ENCODE measurements at regions not wholly inside any gene's neighbourhood (a gene's known extent, or its start where the extent isn't known, plus 50 kb on each side); places are given as distances from the start of the nearest gene placed in this dataset.
A peak's percentile ranks its signal among the peaks of the same experiment; 100 is the strongest.
"Not testable (repeated sequence)": the region's sequence is repeated elsewhere in the genome, so short reads cannot be mapped to it uniquely, and the experiment has no call there.

GRCh38 chrX:118239913-118240698 is 105.8 kb upstream of the WDR44 start:
- no peak for FAIRE-seq
- DNase-seq (ENCODE audit: insufficient read length, low spot score) = no peak

GRCh38 chrX:118246961-118247360 is 98.9 kb upstream of the WDR44 start:
- FAIRE-seq = not testable (repeated sequence)

More at GRCh38 chrX:118239913-118240698, 105.8 kb upstream of the WDR44 start:
- TF ChIP-seq POLR2A (IDR thresholded peaks at IDR 0.05; ENCODE audit: low read depth, low read length) (no peak), TAF1 (IDR thresholded peaks at IDR 0.05; ENCODE audit: low read depth, low read length) (no peak), POU2F2 (IDR thresholded peaks at IDR 0.05; ENCODE audit: low read depth, low read length) (no peak), SPI1 (IDR thresholded peaks at IDR 0.05; ENCODE audit: low read depth, low read length) (no peak), PAX5 (IDR thresholded peaks at IDR 0.05; ENCODE audit: insufficient read depth, low read length, severe bottlenecking) (no peak), POLR2AphosphoS5 (IDR thresholded peaks at IDR 0.05; ENCODE audit: low read depth, low read length) (no peak)

GRCh38 chrX:118249146-118249545 is 96.8 kb upstream of the WDR44 start:
- DNase-seq (ENCODE audit: insufficient read length, low spot score) = no peak
- no peak for FAIRE-seq
- no peak for TF ChIP-seq POLR2A (IDR thresholded peaks at IDR 0.05; ENCODE audit: low read depth, low read length)

More at GRCh38 chrX:118246961-118247360, 98.9 kb upstream of the WDR44 start:
- not testable (repeated sequence) for DNase-seq (ENCODE audit: insufficient read length, low spot score)

- TF ChIP-seq PAX5 (IDR thresholded peaks at IDR 0.05; ENCODE audit: insufficient read depth, low read length, severe bottlenecking) (no peak), SPI1 (IDR thresholded peaks at IDR 0.05; ENCODE audit: low read depth, low read length) (no peak), POLR2A (IDR thresholded peaks at IDR 0.05; ENCODE audit: low read depth, low read length) (no peak), POU2F2 (IDR thresholded peaks at IDR 0.05; ENCODE audit: low read depth, low read length) (no peak), TAF1 (IDR thresholded peaks at IDR 0.05; ENCODE audit: low read depth, low read length) (no peak), POLR2AphosphoS5 (IDR thresholded peaks at IDR 0.05; ENCODE audit: low read depth, low read length) (no peak)
- DNase-seq (ENCODE audit: insufficient read length, low spot score) (no peak), FAIRE-seq (no peak)
Observed at GRCh38 chrX:118250445-118250844, 95.5 kb upstream of the WDR44 start.

- FAIRE-seq (no peak), DNase-seq (ENCODE audit: insufficient read length, low spot score) (no peak)
- no peak for TF ChIP-seq TAF1 (IDR thresholded peaks at IDR 0.05; ENCODE audit: low read depth, low read length)
- no peak for TF ChIP-seq POU2F2 (IDR thresholded peaks at IDR 0.05; ENCODE audit: low read depth, low read length)
- no peak for TF ChIP-seq POLR2AphosphoS5 (IDR thresholded peaks at IDR 0.05; ENCODE audit: low read depth, low read length)
- no peak for TF ChIP-seq PAX5 (IDR thresholded peaks at IDR 0.05; ENCODE audit: insufficient read depth, low read length, severe bottlenecking)
- no peak for TF ChIP-seq POLR2A (IDR thresholded peaks at IDR 0.05; ENCODE audit: low read depth, low read length)
- no peak for TF ChIP-seq SPI1 (IDR thresholded peaks at IDR 0.05; ENCODE audit: low read depth, low read length)
Observed at GRCh38 chrX:118251271-118251670, 94.6 kb upstream of the WDR44 start.

- DNase-seq (ENCODE audit: insufficient read length, low spot score) (no peak), FAIRE-seq (no peak)
- TF ChIP-seq POLR2AphosphoS5 (IDR thresholded peaks at IDR 0.05; ENCODE audit: low read depth, low read length) (no peak), POU2F2 (IDR thresholded peaks at IDR 0.05; ENCODE audit: low read depth, low read length) (no peak), POLR2A (IDR thresholded peaks at IDR 0.05; ENCODE audit: low read depth, low read length) (no peak), TAF1 (IDR thresholded peaks at IDR 0.05; ENCODE audit: low read depth, low read length) (no peak), PAX5 (IDR thresholded peaks at IDR 0.05; ENCODE audit: insufficient read depth, low read length, severe bottlenecking) (no peak), SPI1 (IDR thresholded peaks at IDR 0.05; ENCODE audit: low read depth, low read length) (no peak)
Observed at GRCh38 chrX:118252967-118253366, 92.9 kb upstream of the WDR44 start.

- FAIRE-seq = peak; percentile 91
- DNase-seq (ENCODE audit: insufficient read length, low spot score) = no peak
- no peak for TF ChIP-seq SPI1 (IDR thresholded peaks at IDR 0.05; ENCODE audit: low read depth, low read length)
- TF ChIP-seq TAF1 (IDR thresholded peaks at IDR 0.05; ENCODE audit: low read depth, low read length) = no peak
- no peak for TF ChIP-seq POU2F2 (IDR thresholded peaks at IDR 0.05; ENCODE audit: low read depth, low read length)
- no peak for TF ChIP-seq POLR2AphosphoS5 (IDR thresholded peaks at IDR 0.05; ENCODE audit: low read depth, low read length)
- TF ChIP-seq PAX5 (IDR thresholded peaks at IDR 0.05; ENCODE audit: insufficient read depth, low read length, severe bottlenecking) = no peak
- no peak for TF ChIP-seq POLR2A (IDR thresholded peaks at IDR 0.05; ENCODE audit: low read depth, low read length)
Observed at GRCh38 chrX:118254611-118255010, 91.3 kb upstream of the WDR44 start.

GRCh38 chrX:118255921-118256320 is 90.0 kb upstream of the WDR44 start:
- no peak for TF ChIP-seq TAF1 (IDR thresholded peaks at IDR 0.05; ENCODE audit: low read depth, low read length)
- no peak for TF ChIP-seq POLR2AphosphoS5 (IDR thresholded peaks at IDR 0.05; ENCODE audit: low read depth, low read length)
- no peak for TF ChIP-seq SPI1 (IDR thresholded peaks at IDR 0.05; ENCODE audit: low read depth, low read length)
- no peak for TF ChIP-seq POU2F2 (IDR thresholded peaks at IDR 0.05; ENCODE audit: low read depth, low read length)
- TF ChIP-seq POLR2A (IDR thresholded peaks at IDR 0.05; ENCODE audit: low read depth, low read length) = no peak
- TF ChIP-seq PAX5 (IDR thresholded peaks at IDR 0.05; ENCODE audit: insufficient read depth, low read length, severe bottlenecking) = no peak
- FAIRE-seq (no peak), DNase-seq (ENCODE audit: insufficient read length, low spot score) (no peak)

GRCh38 chrX:118257781-118258180 is 88.1 kb upstream of the WDR44 start:
- FAIRE-seq = no peak
- TF ChIP-seq POU2F2 (IDR thresholded peaks at IDR 0.05; ENCODE audit: low read depth, low read length) (no peak), POLR2A (IDR thresholded peaks at IDR 0.05; ENCODE audit: low read depth, low read length) (no peak), SPI1 (IDR thresholded peaks at IDR 0.05; ENCODE audit: low read depth, low read length) (no peak), POLR2AphosphoS5 (IDR thresholded peaks at IDR 0.05; ENCODE audit: low read depth, low read length) (no peak)
- DNase-seq (ENCODE audit: insufficient read length, low spot score) = no peak

GRCh38 chrX:118259213-118259612 is 86.7 kb upstream of the WDR44 start:
- no peak for DNase-seq (ENCODE audit: insufficient read length, low spot score)
- no peak for FAIRE-seq
- TF ChIP-seq POU2F2 (IDR thresholded peaks at IDR 0.05; ENCODE audit: low read depth, low read length) (no peak), TAF1 (IDR thresholded peaks at IDR 0.05; ENCODE audit: low read depth, low read length) (no peak), POLR2AphosphoS5 (IDR thresholded peaks at IDR 0.05; ENCODE audit: low read depth, low read length) (no peak), PAX5 (IDR thresholded peaks at IDR 0.05; ENCODE audit: insufficient read depth, low read length, severe bottlenecking) (no peak), SPI1 (IDR thresholded peaks at IDR 0.05; ENCODE audit: low read depth, low read length) (no peak), POLR2A (IDR thresholded peaks at IDR 0.05; ENCODE audit: low read depth, low read length) (no peak)
